Brain microvascular endothelial cell (primary cell): ENCODE measurements at regions not wholly inside any gene's neighbourhood (a gene's known extent, or its start where the extent isn't known, plus 50 kb on each side); places are given as distances from the start of the nearest gene placed in this dataset.

Experiments
- DNase-seq: peaks from one replicate; pipeline ENCODE4 v3.0.0-alpha.2; 2020
- H3K27ac ChIP-seq: fragments of 250-450 bp; sonication (Bioruptor Pico); 2 replicates; pipeline ENCODE4 v1.5.1; 2020; ENCODE audit warnings: mild to moderate bottlenecking, moderate library complexity
- H3K27me3 ChIP-seq: fragments of 250-450 bp; sonication (Bioruptor Pico); replicated peaks from 2 replicates; pipeline ENCODE4 v1.5.1; 2020; ENCODE audit warnings: mild to moderate bottlenecking
- H3K36me3 ChIP-seq: fragments of 250-450 bp; sonication (Bioruptor Pico); replicated peaks from 2 replicates; pipeline ENCODE4 v1.5.1; 2020; ENCODE audit warnings: mild to moderate bottlenecking
- H3K4me3 ChIP-seq: 2 replicates; pipeline ENCODE4 v1.5.1; 2011; ENCODE audit warnings: low read depth, mild to moderate bottlenecking, control low read depth, low read length, moderate library complexity
- in situ Hi-C: cut with HindIII; loops from 2 replicates; pipeline ENCODE4 v1.10.0; 2017; ENCODE audit warnings: low sequenced_read_pairs, low pct_ligation_motif_present
- TF ChIP-seq, protein P1 (sequence below): IDR thresholded peaks from 2 replicates; pipeline ENCODE4 v1.5.1; 2011; ENCODE audit warnings: low read depth, mild to moderate bottlenecking, moderate library complexity, low read length, control low read depth, inconsistent platforms; ENCODE audit errors: missing control alignments

DNA sequence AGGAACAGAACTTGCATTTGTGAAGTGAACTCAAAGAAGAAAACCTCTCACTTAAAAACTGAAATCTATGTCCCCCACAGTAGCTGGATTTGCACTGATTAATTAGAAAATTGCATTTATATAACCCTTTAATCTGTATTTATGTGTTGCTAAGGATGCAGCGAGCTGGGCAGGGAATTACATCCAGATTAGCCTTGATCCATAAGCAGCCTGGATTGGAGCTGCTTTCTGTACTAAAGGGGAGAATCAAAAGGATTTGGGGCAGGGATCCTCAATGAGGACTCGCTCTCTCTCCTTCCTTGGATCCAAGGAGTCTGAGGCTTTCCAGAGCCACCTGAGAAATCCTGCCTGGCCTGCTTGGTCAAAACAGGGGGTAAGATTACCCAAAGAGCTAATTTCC, 125.9 kb downstream of the TLE3 start:
- in situ Hi-C loops = no loop called here
- TF ChIP-seq, protein P1, sequence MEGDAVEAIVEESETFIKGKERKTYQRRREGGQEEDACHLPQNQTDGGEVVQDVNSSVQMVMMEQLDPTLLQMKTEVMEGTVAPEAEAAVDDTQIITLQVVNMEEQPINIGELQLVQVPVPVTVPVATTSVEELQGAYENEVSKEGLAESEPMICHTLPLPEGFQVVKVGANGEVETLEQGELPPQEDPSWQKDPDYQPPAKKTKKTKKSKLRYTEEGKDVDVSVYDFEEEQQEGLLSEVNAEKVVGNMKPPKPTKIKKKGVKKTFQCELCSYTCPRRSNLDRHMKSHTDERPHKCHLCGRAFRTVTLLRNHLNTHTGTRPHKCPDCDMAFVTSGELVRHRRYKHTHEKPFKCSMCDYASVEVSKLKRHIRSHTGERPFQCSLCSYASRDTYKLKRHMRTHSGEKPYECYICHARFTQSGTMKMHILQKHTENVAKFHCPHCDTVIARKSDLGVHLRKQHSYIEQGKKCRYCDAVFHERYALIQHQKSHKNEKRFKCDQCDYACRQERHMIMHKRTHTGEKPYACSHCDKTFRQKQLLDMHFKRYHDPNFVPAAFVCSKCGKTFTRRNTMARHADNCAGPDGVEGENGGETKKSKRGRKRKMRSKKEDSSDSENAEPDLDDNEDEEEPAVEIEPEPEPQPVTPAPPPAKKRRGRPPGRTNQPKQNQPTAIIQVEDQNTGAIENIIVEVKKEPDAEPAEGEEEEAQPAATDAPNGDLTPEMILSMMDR = no peak
- no peak for DNase-seq
- no peaks in the 10 kb centered on the region for H3K36me3 ChIP-seq
- peaks cover 3% of the 10 kb centered on the region for H3K27me3 ChIP-seq
- H3K27ac ChIP-seq = no peak overlapping the region
- H3K4me3 ChIP-seq = no peak overlapping the region

DNA sequence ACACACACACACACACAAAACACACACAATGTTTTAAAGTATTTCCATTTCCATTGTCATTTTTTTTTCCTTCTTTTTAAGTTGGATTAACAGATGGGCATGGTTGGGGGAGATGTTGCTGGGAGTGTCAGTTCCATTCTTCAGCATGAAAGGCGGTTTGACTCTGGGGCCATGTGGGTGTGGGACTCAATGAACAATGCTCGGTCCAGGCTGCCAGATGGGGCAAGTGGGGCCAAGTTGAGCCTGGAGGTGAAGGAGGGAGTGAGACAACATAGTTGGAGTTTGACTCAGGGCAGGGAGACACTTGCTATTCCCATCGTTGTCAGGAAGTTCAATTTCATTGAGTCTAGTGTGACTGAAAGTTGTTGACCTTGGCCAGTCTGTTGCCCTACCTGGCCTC, 125.3 kb downstream of the TLE3 start:
- Histone ChIP-seq H3K4me3 (no peak overlapping the region), H3K36me3 (no peaks in the 10 kb centered on the region), H3K27ac (no peak overlapping the region), H3K27me3 (peaks cover 3% of the 10 kb centered on the region)
- TF ChIP-seq, protein P1 = no peak
- DNase-seq = no peak
- in situ Hi-C loops = no loop called here

DNA sequence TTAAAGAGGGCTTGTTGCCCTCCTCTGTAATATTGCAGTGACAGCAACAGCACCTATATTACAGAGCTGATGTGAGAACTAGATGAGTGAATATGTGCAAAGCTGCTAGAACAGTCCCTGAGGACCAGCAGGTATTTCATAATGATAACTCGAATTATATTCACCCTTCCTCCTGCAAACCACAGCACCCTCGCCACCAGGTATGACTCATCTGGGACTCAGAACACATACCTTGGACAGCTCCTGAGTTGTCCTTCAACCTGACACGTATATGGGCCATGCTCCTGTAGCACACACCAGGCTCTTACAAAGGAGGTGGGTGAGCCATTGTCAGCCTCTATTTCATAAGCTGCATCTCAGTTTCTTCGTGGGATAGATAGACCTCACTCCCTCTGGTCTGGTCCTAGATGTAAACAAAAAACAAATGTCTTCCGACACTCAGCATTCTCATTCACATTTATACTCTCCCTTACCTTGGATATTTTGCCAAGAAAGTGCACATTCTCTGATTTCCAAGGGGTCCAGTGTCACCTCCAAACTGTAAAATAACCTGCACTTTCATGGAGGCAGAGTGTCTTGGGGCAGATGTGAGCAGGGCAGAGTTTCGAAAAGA, 124.5 kb downstream of the TLE3 start:
- H3K27me3 ChIP-seq = peaks cover 2% of the 10 kb centered on the region
- H3K27ac ChIP-seq = no peak overlapping the region
- H3K36me3 ChIP-seq = no peaks in the 10 kb centered on the region
- DNase-seq = peak; percentile 36
- H3K4me3 ChIP-seq = no peak overlapping the region
- in situ Hi-C loops = no loop called here
- TF ChIP-seq, protein P1 = no peak

DNA sequence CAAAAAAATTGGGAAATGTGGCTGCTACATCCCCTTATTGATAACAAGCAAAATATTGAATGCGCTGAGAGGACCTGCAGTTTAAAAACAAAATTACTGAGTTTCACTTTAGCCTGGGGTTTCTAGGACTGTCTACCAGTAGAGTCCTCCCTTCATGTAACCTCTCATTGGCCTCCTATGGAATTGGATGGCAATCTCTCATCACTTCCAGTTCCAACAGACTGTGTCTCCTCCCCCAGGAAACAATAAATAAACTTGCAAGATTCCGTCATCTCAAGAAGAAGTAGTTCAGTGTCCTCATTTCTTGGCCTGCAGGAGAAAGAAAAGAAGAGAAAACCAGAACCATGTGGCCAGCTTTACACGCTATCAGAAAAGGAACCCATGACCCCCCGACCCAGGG, 123.8 kb downstream of the TLE3 start:
- TF ChIP-seq, protein P1 = no peak
- no peaks in the 10 kb centered on the region for H3K36me3 ChIP-seq
- H3K4me3 ChIP-seq = no peak overlapping the region
- H3K27me3 ChIP-seq = no peaks in the 10 kb centered on the region
- in situ Hi-C loops = no loop called here
- no peak for DNase-seq
- no peak overlapping the region for H3K27ac ChIP-seq

DNA sequence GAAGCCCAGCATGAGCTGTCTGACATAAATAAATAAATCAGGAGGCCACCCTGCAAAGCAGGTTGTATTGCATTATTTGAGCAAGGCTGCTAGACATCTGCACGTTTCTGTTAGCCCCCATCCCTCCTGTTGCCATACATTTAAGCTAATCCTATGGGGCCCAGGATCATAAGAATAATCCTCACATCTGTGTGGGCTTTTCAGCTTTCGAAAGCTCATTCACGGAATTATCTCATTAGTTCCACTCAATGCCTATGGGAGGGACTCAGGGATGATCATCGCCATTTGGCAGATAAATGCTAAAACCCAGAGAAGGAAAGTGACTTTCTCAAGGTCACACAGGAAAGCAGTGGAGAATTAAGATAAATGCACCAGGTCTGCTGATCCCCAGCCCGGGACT, 123.4 kb downstream of the TLE3 start:
- Histone ChIP-seq H3K27ac (no peak overlapping the region), H3K4me3 (no peak overlapping the region), H3K27me3 (no peaks in the 10 kb centered on the region), H3K36me3 (no peaks in the 10 kb centered on the region)
- DNase-seq = no peak
- in situ Hi-C loops = no loop called here
- TF ChIP-seq, protein P1 = no peak

DNA sequence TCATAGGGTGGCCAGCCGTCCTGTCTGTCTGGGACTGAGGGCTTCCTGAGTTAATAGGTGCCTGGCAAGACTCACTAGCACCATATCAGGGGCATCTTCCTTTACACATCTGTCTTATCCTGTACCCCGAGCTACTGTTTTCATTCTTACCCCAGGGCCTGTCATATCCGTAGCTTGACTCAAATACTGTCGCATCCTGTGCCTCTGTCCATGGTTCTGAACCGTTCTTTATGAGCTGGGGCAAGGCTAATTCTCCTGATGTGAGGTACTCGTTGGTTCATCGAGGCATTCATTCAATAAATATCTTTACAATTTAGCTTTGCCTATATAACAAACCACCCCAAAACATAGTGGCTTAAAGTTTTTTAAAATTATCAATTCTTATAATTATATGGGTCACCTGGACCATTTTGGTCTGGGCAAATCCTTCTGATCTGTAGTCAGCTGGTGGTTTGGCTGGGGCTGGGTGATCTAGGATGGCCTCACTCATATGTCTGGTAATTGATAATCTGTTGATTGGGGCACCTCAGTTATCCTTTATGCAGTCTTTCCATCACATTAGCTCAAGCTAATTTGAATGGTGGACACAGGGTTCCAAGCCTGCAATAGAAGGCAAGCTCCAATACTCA, 121.2 kb downstream of the TLE3 start:
- H3K27ac ChIP-seq = no peak overlapping the region
- TF ChIP-seq, protein P1 = no peak
- no peaks in the 10 kb centered on the region for H3K36me3 ChIP-seq
- no peak overlapping the region for H3K4me3 ChIP-seq
- no peaks in the 10 kb centered on the region for H3K27me3 ChIP-seq
- in situ Hi-C loops = no loop called here
- DNase-seq = peak; percentile 28
